T-helper 2 cell treated with Interferon-gamma antibody and Interleukin-4, amounts not matched to agents 5 μg/mL and 100 μg/mL, for 36 hours (primary cell): ENCODE measurements at regions not wholly inside any gene's neighbourhood (a gene's known extent, or its start where the extent isn't known, plus 50 kb on each side); places are given as distances from the start of the nearest gene placed in this dataset.

Source experiments
- DNase-seq: peaks from one replicate; pipeline ENCODE4 v3.0.0; 2021; ENCODE audit warnings: low spot score
- H3K27ac Mint-ChIP-seq: one replicate; pipeline ENCODE4 v1.8.0; 2021; ENCODE audit warnings: mild to moderate bottlenecking, mixed read lengths
- H3K27me3 Mint-ChIP-seq: one replicate; pipeline ENCODE4 v1.8.0; 2021; ENCODE audit warnings: low read depth, mixed read lengths
- H3K36me3 Mint-ChIP-seq: one replicate; pipeline ENCODE4 v1.8.0; 2021; ENCODE audit warnings: low read depth, mixed read lengths
- H3K4me1 Mint-ChIP-seq: one replicate; pipeline ENCODE4 v1.8.0; 2021; ENCODE audit warnings: low read depth, mixed read lengths
- H3K4me3 Mint-ChIP-seq: one replicate; pipeline ENCODE4 v1.8.0; 2022; ENCODE audit warnings: mild to moderate bottlenecking, moderate library complexity, mixed read lengths
- H3K9me3 Mint-ChIP-seq: one replicate; pipeline ENCODE4 v1.8.0; 2021; ENCODE audit warnings: mixed read lengths

- no peak for DNase-seq
- Mint-ChIP-seq H3K36me3 (no peaks in the 10 kb centered on the region), H3K27me3 (no peaks in the 10 kb centered on the region), H3K4me1 (no peaks in the 10 kb centered on the region), H3K27ac (no peak overlapping the region), H3K4me3 (no peak overlapping the region), H3K9me3 (no peaks in the 10 kb centered on the region)
Measured at GRCh38 chr4:115923152-115923551, 809.7 kb upstream of the NDST4 start.

- Mint-ChIP-seq H3K36me3 (no peaks in the 10 kb centered on the region), H3K27ac (no peak overlapping the region), H3K4me1 (no peaks in the 10 kb centered on the region), H3K27me3 (no peaks in the 10 kb centered on the region), H3K9me3 (no peaks in the 10 kb centered on the region), H3K4me3 (no peak overlapping the region)
- DNase-seq = no peak
Measured at GRCh38 chr4:115920637-115921036, 807.2 kb upstream of the NDST4 start.

- Mint-ChIP-seq H3K4me1 (no peaks in the 10 kb centered on the region), H3K27ac (no peak overlapping the region), H3K9me3 (no peaks in the 10 kb centered on the region), H3K36me3 (no peaks in the 10 kb centered on the region), H3K4me3 (no peak overlapping the region), H3K27me3 (no peaks in the 10 kb centered on the region)
- DNase-seq = no peak
Measured at GRCh38 chr4:115918149-115918548, 804.7 kb upstream of the NDST4 start.

- Mint-ChIP-seq H3K4me1 (no peaks in the 10 kb centered on the region), H3K9me3 (peaks cover 6% of the 10 kb centered on the region), H3K27ac (no peak overlapping the region), H3K27me3 (no peaks in the 10 kb centered on the region), H3K4me3 (no peak overlapping the region), H3K36me3 (no peaks in the 10 kb centered on the region)
- DNase-seq = no peak
Measured at GRCh38 chr4:115906428-115906827, 793.0 kb upstream of the NDST4 start.

- H3K4me1 Mint-ChIP-seq = no peaks in the 10 kb centered on the region
- DNase-seq = no peak
- H3K27ac Mint-ChIP-seq = no peak overlapping the region
- H3K4me3 Mint-ChIP-seq = no peak overlapping the region
- no peaks in the 10 kb centered on the region for H3K36me3 Mint-ChIP-seq
- H3K27me3 Mint-ChIP-seq = no peaks in the 10 kb centered on the region
- no peaks in the 10 kb centered on the region for H3K9me3 Mint-ChIP-seq
Measured at GRCh38 chr4:115883847-115884246, 770.4 kb upstream of the NDST4 start.

GRCh38 chr4:115883231-115883630 is 769.8 kb upstream of the NDST4 start:
- no peak overlapping the region for H3K4me3 Mint-ChIP-seq
- no peaks in the 10 kb centered on the region for H3K36me3 Mint-ChIP-seq
- H3K27ac Mint-ChIP-seq = no peak overlapping the region
- no peaks in the 10 kb centered on the region for H3K9me3 Mint-ChIP-seq
- no peaks in the 10 kb centered on the region for H3K4me1 Mint-ChIP-seq
- no peaks in the 10 kb centered on the region for H3K27me3 Mint-ChIP-seq
- no peak for DNase-seq

GRCh38 chr4:115873048-115873447 is 759.6 kb upstream of the NDST4 start:
- Mint-ChIP-seq H3K27me3 (no peaks in the 10 kb centered on the region), H3K36me3 (no peaks in the 10 kb centered on the region), H3K4me3 (no peak overlapping the region), H3K9me3 (no peaks in the 10 kb centered on the region), H3K4me1 (no peaks in the 10 kb centered on the region), H3K27ac (no peak overlapping the region)
- no peak for DNase-seq

- H3K36me3 Mint-ChIP-seq = no peaks in the 10 kb centered on the region
- no peak overlapping the region for H3K4me3 Mint-ChIP-seq
- no peaks in the 10 kb centered on the region for H3K4me1 Mint-ChIP-seq
- H3K27ac Mint-ChIP-seq = no peak overlapping the region
- no peaks in the 10 kb centered on the region for H3K27me3 Mint-ChIP-seq
- no peaks in the 10 kb centered on the region for H3K9me3 Mint-ChIP-seq
- DNase-seq = no peak
Measured at GRCh38 chr4:115871596-115871995, 758.2 kb upstream of the NDST4 start.

- Mint-ChIP-seq H3K4me1 (no peaks in the 10 kb centered on the region), H3K9me3 (no peaks in the 10 kb centered on the region), H3K4me3 (no peak overlapping the region), H3K27me3 (no peaks in the 10 kb centered on the region), H3K27ac (no peak overlapping the region), H3K36me3 (no peaks in the 10 kb centered on the region)
- no peak for DNase-seq
Measured at GRCh38 chr4:115866364-115866896, 753.0 kb upstream of the NDST4 start.

GRCh38 chr4:115865736-115866135 is 752.3 kb upstream of the NDST4 start:
- DNase-seq = no peak
- Mint-ChIP-seq H3K27ac (no peak overlapping the region), H3K9me3 (no peaks in the 10 kb centered on the region), H3K36me3 (no peaks in the 10 kb centered on the region), H3K4me1 (no peaks in the 10 kb centered on the region), H3K27me3 (no peaks in the 10 kb centered on the region), H3K4me3 (no peak overlapping the region)

- no peaks in the 10 kb centered on the region for H3K4me1 Mint-ChIP-seq
- no peak for DNase-seq
- H3K36me3 Mint-ChIP-seq = no peaks in the 10 kb centered on the region
- H3K27ac Mint-ChIP-seq = no peak overlapping the region
- no peaks in the 10 kb centered on the region for H3K27me3 Mint-ChIP-seq
- H3K4me3 Mint-ChIP-seq = no peak overlapping the region
- no peaks in the 10 kb centered on the region for H3K9me3 Mint-ChIP-seq
Measured at GRCh38 chr4:115852767-115853091, 739.3 kb upstream of the NDST4 start.

- Mint-ChIP-seq H3K27me3 (no peaks in the 10 kb centered on the region), H3K9me3 (no peaks in the 10 kb centered on the region), H3K36me3 (no peaks in the 10 kb centered on the region), H3K4me1 (no peaks in the 10 kb centered on the region), H3K27ac (no peak overlapping the region), H3K4me3 (no peak overlapping the region)
- no peak for DNase-seq
Measured at GRCh38 chr4:115851918-115852766, 738.7 kb upstream of the NDST4 start.

GRCh38 chr4:115850799-115851509 is 737.5 kb upstream of the NDST4 start:
- Mint-ChIP-seq H3K27me3 (no peaks in the 10 kb centered on the region), H3K4me3 (no peak overlapping the region), H3K9me3 (no peaks in the 10 kb centered on the region), H3K4me1 (no peaks in the 10 kb centered on the region), H3K27ac (no peak overlapping the region), H3K36me3 (no peaks in the 10 kb centered on the region)
- no peak for DNase-seq

GRCh38 chr4:115844180-115844579 is 730.8 kb upstream of the NDST4 start:
- H3K4me1 Mint-ChIP-seq = no peaks in the 10 kb centered on the region
- H3K36me3 Mint-ChIP-seq = no peaks in the 10 kb centered on the region
- no peak overlapping the region for H3K27ac Mint-ChIP-seq
- no peak overlapping the region for H3K4me3 Mint-ChIP-seq
- no peaks in the 10 kb centered on the region for H3K27me3 Mint-ChIP-seq
- H3K9me3 Mint-ChIP-seq = peaks cover 4% of the 10 kb centered on the region
- no peak for DNase-seq
